Stimulated activated CD4-positive, alpha-beta T cell treated with anti-CD3 and anti-CD28 coated beads, TNF-alpha, amount 100 ng/mL, for 1 hour (primary cell): ENCODE measurements at regions not wholly inside any gene's neighbourhood (a gene's known extent, or its start where the extent isn't known, plus 50 kb on each side); places are given as distances from the start of the nearest gene placed in this dataset.
"Not testable (repeated sequence)": the region's sequence is repeated elsewhere in the genome, so short reads cannot be mapped to it uniquely, and the experiment has no call there.

ENCODE experiments used
- DNase-seq, 3 donors: peaks; one replicate each; pipeline ENCODE4 v3.0.0-alpha.2; 2020; ENCODE audit warnings: low read depth in 3 of 3, low spot score in 1 of 3

DNA sequence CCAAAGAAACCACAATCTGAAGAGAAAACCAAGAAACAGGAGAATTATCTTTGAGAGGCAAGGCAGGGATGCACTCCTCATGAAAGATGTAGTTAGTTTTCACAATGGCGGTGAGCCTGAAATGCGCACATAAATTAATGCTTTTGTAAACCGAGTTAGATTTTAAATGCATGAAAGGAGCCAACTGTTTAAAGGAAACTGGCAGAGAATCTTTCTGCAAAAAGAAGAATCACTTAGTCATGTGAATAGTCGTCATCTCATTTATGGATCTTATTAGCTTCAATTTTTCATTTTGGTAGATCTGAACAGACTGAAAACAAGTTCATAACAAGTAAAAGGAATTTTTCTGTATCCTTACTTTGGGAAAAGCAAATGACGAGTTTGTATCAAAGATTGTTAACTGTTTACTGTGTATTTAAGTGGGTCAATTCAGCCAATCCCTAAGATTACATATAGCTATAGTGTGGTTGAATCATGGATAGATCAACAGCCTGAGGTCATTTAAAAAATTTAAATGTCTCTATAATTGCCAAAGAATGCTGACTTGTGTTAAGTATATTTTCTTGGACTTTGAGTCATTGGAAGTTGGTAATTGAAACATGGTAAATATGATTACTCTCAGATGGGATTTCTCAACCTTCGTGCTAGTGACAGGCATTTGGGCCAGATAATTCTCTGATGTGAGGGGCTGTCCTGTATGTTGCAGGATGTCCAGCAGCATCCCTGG is 226.6 kb upstream of the KAZN start:
- no peak for DNase-seq

DNA sequence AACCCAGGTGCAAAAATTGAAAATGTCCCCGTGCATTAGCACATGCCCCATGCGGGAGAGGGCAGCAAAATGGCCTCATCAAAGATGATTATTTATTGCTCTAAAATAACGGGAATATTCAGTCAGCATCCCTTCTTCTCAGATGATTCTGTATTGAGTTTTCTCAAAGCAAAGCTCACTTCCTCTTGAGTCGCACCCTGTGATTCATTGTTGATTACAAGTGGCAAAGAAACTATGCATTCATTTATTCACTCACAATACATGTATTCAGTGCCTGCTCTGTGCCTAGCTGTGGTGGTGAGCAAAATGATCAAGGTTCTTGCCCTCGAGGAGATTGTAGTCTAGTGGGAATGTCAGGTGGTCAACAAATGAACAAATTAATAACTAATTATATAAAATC is 226.0 kb upstream of the KAZN start:
- DNase-seq, result no peak

GRCh38 chr1:14373081-14373758 is 225.3 kb upstream of the KAZN start:
- no peak for DNase-seq

DNA sequence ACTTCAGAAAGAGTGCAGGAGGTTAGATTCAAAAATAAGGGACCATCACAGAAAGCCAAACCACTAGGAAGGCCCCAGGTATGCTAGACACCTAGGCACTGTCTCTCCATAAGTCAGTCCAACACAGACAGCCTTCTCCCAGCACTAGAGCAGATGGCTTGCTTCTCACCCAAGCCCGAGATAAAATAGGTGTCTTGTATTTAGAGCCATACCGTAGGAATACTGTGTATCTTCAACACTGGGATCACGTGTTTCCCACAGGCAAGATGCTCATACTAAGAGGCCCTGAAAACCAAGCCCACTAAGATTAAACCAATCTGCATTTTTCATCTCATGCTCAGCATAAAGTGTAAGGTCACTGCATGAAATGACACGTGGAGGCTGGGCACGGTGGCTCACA is 223.3 kb upstream of the KAZN start:
- DNase-seq, result no peak

- DNase-seq, result no peak
Observed at GRCh38 chr1:14377386-14377785, 221.1 kb upstream of the KAZN start.

- DNase-seq, result no peak
Observed at GRCh38 chr1:14380408-14380807, 218.1 kb upstream of the KAZN start.

- DNase-seq, result no peak
Observed at GRCh38 chr1:14390816-14391215, 207.7 kb upstream of the KAZN start.

DNA sequence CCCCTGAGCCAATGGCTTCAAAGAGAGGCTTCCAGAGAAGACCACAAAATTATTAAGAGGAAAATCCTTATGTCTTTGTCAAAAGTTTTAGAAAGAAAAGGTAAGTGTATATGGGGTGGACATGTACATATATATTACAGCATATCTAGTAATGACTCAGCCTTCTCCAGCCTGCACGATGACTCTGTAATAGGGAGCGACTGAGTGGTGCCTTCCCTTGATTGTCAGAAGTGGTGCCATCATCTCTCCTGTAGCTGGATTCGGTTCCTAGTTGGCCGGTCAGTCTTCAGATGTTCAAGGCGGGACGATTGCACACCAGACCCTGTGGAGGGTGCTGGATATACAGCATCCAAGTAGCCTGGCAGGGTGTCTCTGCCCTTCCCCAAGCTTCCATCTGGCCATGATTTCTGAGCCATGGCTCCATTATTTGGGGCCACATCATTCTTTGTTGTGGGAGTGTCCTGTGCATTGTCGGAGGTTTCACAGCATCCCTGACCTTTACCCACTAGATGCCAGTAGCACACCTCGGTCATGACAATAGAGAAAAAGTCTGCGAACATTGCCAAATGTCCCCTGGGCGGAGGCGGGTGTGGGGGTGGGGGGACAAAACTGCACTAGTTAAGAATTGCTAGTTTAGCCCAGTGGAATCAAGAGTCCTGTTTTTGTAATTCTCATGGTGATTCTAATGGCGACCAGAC is 206.2 kb upstream of the KAZN start:
- no peak for DNase-seq

DNA sequence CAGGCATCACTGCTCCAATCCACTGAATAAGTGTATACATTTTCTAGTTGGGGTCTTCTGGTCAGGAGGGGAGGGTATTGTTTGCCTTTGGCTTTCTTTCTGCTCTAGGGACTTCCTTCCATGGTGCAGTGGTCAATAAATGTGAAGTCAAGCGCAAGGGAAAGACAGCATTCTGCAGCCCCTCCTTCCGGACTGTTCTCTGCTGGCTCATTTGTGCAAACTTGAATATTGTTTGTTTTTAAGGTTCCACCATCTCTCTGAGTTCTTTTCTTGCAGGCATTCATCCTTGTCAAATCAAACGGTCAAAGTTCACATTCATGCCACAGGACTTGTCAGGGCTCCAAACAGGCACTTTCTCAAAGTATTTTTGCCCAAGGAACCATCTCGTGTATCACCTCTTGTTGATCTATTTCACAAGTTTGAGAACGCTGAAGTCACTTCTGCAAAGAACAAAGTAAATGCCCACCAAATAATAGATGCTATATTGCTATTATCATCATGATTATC is 205.6 kb upstream of the KAZN start:
- no peak for DNase-seq

DNA sequence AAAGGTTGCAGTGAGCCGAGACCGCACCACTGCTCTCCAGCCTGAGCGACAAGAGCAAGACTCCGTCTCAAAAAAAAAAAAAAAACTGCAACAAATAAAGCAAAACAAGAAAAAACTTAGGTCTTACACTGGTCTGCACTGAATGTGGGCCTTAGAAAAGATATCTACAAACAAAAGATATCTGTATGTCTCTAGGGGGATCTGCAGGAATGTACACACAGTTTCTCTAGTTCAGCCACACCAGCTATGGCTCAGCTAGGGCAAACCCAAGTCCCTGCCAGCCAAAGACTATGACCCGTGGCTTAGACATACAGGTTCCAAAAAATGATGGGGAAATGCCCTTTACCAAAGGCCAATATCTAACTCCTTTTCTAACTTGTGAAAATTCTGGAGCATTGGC is 202.4 kb upstream of the KAZN start:
- DNase-seq, result no peak

GRCh38 chr1:14403961-14404645 is 194.4 kb upstream of the KAZN start:
- DNase-seq, result no peak

GRCh38 chr1:14404862-14405301 is 193.6 kb upstream of the KAZN start:
- DNase-seq, result no peak

GRCh38 chr1:14412235-14412634 is 186.2 kb upstream of the KAZN start:
- no peak for DNase-seq

- DNase-seq, result no peak
Observed at GRCh38 chr1:14413819-14414490, 184.5 kb upstream of the KAZN start.

GRCh38 chr1:14415396-14415795 is 183.1 kb upstream of the KAZN start:
- no peak for DNase-seq

GRCh38 chr1:14419778-14420218 is 178.7 kb upstream of the KAZN start:
- DNase-seq, result not testable (repeated sequence)

GRCh38 chr1:14420686-14421085 is 177.8 kb upstream of the KAZN start:
- no peak for DNase-seq

- DNase-seq, result no peak
Observed at GRCh38 chr1:14421295-14421976, 177.0 kb upstream of the KAZN start.

DNA sequence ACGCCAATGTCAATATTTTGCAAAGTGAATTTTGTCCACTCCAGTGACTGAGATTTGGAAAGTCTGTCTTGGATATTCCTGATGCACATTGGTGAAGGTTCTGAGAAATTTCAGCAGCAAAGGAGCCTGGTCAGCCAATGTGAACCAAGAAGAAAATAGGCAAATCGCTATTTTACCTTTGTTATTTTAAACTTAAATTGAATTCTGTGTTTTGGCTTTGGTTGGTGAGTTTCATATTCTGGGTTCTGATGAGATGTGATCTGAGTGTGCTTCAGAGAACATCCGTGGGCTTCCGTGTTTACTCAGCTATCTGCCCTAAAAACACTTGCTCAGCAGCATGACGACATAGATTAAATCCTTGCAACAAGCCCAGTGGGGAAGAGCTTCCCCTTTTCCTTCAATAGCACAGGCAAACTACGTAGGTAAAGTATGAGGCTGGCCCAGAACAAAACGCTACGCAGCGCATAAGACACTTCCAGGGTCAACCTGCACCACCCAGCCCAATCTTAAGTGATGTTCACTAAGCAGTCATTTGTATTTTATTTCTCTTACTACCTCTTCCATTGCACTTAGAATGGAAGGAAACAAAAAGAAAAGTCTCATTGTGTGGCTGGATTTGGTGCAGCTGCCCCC is 176.4 kb upstream of the KAZN start:
- DNase-seq, result no peak
